Breast epithelium (tissue), 3 donors: ENCODE measurements at regions not wholly inside any gene's neighbourhood (a gene's known extent, or its start where the extent isn't known, plus 50 kb on each side); places are given as distances from the start of the nearest gene placed in this dataset.

ENCODE experiments used
- CTCF ChIP-seq, 3 donors: fragments of 450-650 bp; IDR thresholded peaks; one replicate each; pipeline ENCODE4 v1.5.1; 2016 to 2017; ENCODE audit warnings: antibody characterized with exemption in 3 of 3, mild to moderate bottlenecking in 3 of 3, moderate library complexity in 3 of 3
- POLR2A ChIP-seq: fragments of 450-650 bp; IDR thresholded peaks from one replicate; pipeline ENCODE4 v1.6.1; 2016; ENCODE audit warnings: antibody characterized with exemption, mild to moderate bottlenecking, moderate library complexity
- POLR2AphosphoS5 ChIP-seq, 3 donors: sonication (generic); formaldehyde crosslinking; IDR thresholded peaks; one replicate each; pipeline ENCODE4 v1.6.1; 2017; ENCODE audit warnings: antibody characterized with exemption in 3 of 3

DNA sequence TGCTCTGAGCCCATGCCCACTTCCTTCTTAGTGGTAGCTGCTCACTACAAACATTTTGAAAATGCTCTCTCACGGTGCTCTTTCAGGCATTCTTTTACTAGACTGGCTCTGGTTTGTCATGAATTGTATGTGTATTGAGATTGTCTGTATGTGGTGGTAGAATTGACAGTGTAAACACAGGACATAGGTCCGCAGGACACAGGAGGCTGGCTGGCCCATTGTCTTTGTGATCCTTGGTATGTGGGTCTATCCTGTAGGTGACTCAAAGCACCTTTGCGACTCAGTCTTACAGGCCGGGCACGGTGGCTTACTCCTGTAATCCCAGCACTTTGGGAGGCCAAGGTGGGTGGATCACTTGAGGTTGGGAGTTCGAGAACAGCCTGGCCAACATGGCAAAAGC lies 250.9 kb downstream of the C12orf75 start:
- TF ChIP-seq CTCF (IDR thresholded peaks at IDR 0.05) = no peak
- TF ChIP-seq POLR2AphosphoS5 (IDR thresholded peaks at IDR 0.05) = no peak
- TF ChIP-seq POLR2A = no peak
